Right ventricle myocardium superior (tissue), 1 donor: ENCODE measurements at regions not wholly inside any gene's neighbourhood (a gene's known extent, or its start where the extent isn't known, plus 50 kb on each side); places are given as distances from the start of the nearest gene placed in this dataset.
"Not testable (repeated sequence)": the region's sequence is repeated elsewhere in the genome, so short reads cannot be mapped to it uniquely, and the experiment has no call there.

ENCODE experiments used
- ATAC-seq: fragments of 200-7000 bp; cut with Tn5 transposase; one replicate; pipeline ENCODE4 v1.9.1; 2020; ENCODE audit warnings: mild to moderate bottlenecking; ENCODE audit not compliant: poor library complexity
- DNase-seq: peaks from one replicate; pipeline ENCODE4 v3.0.0-alpha.2; 2020
- intact Hi-C: fragments of 100-400 bp; cut with DNase I; formaldehyde crosslinking; loops from one replicate; pipeline ENCODE4 v1.11.2; 2022
- donor health status: DM: no; HTN: yes; CAD: no; lungs with severe emphysema.

DNA sequence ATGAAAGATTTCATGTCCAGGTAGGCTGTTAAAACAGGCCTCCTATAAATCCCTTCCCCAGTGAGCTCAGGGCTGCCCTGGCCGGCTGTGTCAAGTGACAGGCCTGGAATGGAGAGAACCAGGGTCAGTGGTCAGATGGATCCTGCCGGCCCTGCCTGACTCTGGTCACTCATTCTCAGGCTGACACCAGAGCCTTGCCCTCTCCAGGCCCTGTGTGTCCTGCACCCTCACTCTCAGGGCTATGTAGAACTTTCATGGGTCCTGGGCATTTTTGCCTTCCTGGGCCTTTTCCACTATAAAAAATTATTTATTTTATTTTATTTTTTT is 82.0 kb upstream of the RGPD5 start:
- ATAC-seq = no peak
- intact Hi-C loops = no loop called here
- no peak for DNase-seq

DNA sequence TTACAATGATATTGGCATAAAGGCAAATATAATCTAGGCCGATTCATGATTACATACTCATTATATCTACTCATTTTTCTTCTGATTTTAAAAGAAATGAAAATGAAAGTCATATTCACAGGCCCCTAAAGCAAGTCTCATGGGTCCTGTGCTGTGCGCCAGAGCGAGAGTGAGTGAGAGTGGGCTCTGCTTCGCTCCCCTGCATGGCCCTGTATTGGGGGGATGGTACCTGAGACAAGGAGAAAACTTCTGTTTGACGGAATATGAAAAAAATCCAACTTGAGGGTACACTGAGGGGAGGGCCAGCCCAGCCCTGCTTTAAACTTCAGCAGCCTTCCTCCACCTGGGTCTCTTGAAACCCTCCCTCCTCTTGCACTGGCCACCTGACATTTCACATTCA is 81.4 kb upstream of the RGPD5 start:
- intact Hi-C loops = no loop called here
- ATAC-seq (no peak), DNase-seq (no peak)

DNA sequence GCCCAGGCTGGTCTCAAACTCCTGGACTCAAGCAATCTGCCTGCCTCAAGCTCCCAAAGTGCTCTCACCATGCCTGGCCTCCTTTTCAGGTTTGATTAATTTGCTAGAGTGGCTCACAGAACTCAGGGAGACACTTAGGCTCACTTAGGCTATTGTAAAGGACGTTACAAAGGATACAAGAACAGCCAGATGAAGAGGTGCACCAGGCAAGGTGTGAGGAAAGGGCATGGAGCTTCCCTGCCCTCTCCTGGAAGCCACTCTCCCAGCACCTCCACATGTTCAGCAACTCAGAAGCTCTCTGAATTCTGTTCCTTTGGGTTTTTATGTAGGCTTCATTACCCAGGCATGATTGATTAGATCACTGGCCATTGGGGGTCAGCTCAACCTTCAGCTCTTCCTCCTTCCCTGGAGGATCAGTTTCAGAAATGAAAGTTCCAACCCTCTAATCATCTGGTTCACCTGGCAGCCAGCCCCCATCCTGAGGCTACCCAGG is 78.7 kb upstream of the RGPD5 start:
- ATAC-seq (peak; percentile 90), DNase-seq (peak; percentile 47)
- intact Hi-C loops = loop anchor here (5.0 kb wide), 1 partner anchor 168 kb away; no protein-coding TSS in a partner anchor

DNA sequence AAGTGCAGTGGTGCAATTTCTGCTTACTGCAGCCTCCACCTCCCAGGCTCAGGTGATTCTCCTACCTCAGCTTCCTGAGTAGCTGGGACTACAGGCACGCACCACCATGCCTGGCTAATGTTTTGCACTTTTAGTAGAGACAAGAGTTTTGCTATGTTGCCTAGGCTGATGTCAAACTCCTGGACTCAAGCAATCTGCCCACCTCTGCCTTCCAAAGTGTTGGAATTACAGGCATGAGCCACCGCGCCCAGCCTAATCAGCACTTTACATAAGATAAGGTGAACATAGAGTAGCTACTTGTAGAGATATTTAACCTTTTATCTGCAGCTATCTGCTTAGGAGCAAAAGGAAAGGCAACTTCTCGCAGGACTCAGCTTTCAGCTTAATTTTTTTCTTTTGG is 77.5 kb upstream of the RGPD5 start:
- DNase-seq, ATAC-seq: not testable (repeated sequence)
- intact Hi-C loops = loop anchor here (5.0 kb wide), 1 partner anchor 169 kb away; no protein-coding TSS in a partner anchor

DNA sequence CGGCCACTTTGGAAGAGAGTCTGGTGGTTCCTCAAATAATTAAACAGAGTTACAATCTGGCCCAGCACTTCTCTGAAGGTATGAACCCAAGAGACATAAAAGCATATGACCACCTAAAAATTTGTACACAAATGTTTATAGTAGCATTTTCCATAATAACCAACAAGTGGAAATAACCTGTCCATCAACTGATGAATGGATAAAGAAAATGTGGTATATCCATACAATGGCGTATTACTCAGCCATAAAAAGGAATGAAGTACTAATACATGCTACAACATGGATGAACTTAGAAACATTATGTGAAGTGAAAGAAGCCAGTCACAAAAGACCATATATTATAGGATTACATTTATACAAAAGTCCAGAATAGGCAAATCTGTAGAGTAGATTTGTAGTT is 76.0 kb upstream of the RGPD5 start:
- intact Hi-C loops = loop anchor here (5.0 kb wide), 1 partner anchor 171 kb away; no protein-coding TSS in a partner anchor

DNA sequence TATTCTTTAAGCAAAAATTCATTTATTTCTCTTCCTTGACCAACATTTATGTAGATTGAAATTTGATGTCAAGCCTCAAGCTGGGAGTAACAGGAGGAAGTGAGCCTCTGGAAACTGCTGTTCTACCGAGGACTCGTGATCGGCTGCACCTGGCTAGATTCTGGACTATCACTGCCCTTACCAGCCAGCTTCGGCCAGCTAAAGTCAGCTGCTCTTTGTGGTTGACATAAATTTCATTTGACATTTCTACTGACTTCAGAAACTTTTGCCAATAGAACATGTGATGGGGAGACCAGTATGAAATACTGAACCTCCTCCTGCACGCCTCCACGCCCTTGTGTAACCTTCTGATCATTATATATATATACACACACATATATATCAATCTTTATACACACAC is 74.2 kb upstream of the RGPD5 start:
- no peak for DNase-seq
- ATAC-seq = no peak
- intact Hi-C loops = loop anchor here (5.0 kb wide), 1 partner anchor 173 kb away; no protein-coding TSS in a partner anchor

More for the DNA sequence above, 76.0 kb upstream of the RGPD5 start:
- ATAC-seq = no peak
- no peak for DNase-seq

DNA sequence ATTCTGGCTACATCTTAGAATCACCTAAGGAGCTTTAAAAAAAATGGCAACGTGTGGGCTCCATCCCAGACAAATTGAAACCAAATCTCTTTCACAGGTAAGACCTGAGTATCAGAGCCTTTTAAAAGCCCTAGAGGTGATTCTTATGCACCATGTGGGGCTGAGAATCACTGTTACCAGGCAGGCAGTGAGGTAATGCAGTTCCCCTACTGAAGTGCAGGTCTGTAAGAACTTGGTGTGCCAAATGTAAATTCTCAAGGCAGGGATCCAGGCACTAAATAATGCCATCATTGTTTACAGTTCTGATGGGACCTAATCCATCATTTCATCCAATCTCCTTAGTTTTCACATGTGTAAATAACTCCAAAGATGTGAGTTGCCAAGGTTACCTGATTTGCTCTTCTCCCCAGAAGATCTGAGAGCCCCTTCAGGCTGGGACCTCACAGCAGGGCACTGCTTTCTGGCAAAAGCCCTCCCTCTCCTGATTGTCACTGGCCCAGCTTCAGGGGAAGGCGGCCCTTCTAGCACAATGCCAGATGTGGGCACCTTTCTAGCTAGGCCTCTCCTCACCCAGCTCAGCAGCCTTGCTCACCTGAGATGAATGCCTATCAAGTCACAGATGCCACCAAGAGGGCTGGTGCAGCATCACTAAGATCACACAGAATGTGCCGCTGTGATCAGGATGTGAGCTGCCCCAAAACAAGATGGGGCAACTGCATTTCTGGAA is 73.6 kb upstream of the RGPD5 start:
- DNase-seq = no peak
- no peak for ATAC-seq
- intact Hi-C loops = no loop called here

DNA sequence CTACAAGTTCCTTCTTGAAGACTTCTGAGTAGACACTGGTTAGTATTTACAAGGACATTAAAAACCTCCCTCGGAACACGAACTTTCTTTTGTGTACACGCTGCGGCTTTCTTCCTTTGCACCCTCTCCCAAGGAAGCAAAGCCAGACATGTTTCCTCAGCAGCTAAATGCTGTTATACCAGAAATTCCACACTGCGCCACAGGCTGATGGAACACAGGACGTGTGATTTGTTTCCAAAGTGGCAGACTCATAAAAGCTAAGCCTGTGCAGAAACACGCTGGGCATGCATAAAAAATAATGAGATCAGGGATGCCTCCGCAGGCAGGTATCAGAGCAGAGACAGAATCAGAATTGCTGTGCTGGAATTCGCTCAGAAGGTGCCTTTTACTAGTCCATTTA is 73.0 kb upstream of the RGPD5 start:
- no peak for DNase-seq
- ATAC-seq = no peak
- intact Hi-C loops = no loop called here

DNA sequence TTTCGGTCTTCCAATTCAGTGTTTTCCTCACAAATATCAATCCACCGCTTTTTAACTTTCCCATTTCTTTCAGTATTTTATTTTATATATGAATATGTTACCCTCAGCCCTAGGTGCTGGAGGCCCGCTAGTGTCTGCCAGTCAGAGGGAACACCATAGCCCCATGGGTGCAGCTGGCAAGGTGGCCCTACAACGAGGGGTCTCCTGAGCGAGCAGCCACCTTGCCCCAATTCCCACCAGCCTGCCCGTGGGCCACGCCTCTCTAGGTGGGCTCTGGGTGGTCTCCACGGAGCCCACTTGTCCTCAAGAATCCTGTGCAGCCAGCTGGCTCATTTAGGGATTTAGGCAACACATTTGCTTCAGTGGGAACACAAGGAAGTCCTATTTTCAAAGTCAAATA is 72.5 kb upstream of the RGPD5 start:
- ATAC-seq (no peak), DNase-seq (no peak)
- intact Hi-C loops = no loop called here

DNA sequence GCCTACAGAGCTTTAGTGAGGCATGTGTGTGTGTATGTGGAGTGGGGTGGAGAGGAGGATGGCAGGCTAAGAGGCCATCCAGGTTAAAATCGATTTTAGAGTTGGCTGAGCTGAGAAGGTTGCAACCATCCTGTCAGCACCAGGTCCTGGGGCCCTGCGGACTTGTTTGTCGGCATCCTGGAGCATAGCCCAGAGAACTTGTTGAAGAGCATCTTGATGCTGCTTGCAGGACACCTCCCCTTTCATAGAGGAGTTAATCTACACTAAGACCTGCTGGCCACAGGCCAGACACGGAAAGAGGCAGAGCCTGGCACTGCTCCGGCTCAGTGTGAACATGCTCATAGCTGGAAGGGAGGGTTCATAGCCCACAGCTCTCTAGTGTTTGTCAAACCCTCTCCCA is 72.1 kb upstream of the RGPD5 start:
- DNase-seq = peak; percentile 69
- ATAC-seq = peak; percentile 92
- intact Hi-C loops = no loop called here

DNA sequence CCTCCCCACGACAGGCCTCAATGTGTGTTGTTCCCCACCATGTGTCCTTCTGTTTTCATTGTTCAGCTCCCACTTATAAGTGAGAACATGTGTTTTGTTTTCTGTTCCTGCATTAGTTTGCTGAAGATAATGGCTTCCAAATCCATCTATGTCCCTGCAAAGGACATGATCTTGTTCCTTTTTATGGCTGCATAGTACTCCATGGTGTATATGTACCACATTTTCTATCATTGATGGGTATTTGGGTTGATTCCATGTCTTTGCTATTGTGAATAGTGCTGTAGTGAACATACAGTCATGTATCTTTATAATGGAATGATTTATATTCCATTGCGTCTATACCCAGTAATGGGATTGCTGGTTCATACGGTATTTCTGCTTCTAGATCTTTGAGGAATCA is 71.5 kb upstream of the RGPD5 start:
- intact Hi-C loops, ATAC-seq, DNase-seq: not testable (repeated sequence)

DNA sequence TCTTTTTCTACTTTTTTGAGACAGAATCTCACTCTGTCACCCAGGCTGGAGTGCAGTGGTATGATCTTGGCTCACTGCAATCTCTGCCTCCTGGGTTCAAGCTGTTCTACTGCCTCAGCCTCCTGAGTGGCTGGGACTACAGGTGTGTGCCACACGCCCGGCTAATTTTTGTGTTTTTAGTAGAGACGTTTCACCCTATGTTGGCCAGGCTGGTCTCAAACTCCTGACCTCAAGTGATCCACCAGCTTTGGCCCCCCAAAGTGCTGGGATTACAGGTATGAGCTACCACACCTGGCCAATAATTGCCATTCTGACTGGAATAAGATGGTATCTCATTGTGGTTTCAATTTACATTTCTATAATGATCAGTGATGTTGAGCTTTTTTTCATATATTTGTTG is 71.0 kb upstream of the RGPD5 start:
- ATAC-seq, intact Hi-C loops: not testable (repeated sequence)

DNA sequence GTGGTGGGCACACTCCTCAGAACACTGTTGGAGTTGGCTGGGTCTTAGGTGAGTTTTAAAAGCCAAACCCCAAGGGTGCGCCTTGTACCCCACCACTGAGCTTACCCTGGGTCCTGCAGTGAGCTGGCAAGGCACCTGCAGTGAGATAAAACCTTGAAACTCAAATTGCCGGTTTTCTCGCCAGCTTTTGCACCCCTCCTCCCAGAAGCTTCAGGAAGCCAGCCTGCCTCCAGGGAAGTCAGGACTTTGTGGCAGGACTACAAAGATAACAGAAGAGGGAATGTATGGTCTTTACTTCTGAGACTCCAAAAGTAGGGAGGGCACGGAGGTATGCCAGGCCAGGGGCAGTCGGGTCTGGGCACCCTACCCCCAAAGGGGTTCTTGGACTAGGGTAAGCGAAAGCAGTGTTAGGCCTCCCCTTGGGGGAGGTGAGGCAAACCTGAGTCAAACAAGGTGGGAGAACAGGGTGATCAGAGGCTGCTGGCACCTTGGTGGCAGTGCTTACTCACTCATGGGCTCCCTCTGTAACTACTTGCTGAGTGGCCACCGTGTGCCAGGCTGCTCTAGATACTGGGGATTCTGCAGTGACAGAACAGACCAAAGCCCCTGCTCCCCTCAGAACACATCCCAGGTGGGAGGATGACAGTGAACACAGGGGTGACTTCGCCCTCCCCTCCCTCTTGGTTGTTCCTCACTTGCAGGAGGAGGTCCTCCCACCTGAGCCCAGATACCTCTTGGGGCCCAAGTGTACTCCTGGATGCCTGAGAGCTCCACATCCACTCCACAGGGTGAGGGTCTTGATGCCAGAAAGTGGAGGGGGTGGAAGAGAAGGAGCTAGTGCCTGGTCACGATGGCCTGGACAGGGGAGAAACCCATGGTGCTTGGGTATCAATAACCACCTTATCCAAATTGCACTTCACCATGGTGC is 69.3 kb upstream of the RGPD5 start:
- intact Hi-C loops = no loop called here
- no peak for DNase-seq
- ATAC-seq = no peak

More for the DNA sequence above, 71.0 kb upstream of the RGPD5 start:
- DNase-seq = not testable (repeated sequence)

DNA sequence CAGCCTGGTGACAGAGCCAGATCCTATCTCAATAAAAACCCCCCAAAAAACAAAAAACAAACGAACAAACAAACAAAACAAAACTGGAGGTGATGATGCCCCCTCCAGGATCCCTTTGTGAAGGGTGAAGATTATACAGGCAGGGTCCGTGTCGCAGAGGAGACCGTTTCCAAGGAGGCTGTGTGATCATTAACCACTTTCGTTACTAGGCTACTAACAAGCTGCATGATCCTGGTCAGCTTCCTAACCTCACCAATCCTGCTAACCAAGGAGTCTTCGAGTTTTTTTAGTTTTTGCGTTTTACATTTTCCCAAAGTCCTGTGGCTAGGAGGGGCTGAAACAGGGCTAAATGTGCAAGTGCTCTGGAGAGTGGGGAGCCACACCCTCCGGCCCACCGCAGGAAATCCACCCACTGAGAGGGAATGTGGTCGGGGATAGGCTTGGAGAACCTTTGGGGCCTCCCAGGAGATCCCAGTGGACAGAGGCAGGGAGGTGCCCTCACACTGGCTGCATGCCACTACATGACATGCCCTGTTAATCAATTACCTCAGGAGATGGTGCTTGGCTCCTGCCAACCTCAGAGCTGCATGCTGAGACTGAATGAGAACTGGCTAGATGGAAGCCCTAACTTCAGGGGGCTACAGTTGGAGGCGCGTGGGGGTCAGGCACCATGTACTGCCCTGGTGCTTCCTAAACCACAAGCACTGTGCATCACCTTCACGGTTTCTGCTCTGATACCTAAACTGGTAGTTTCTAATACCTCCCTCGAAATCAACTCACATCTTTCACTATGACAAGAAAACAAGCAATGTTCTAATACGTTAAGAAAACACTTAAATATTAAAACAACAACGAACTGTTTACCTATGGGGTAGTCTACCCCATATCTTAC is 67.5 kb upstream of the RGPD5 start:
- no peak for ATAC-seq
- DNase-seq = no peak
- intact Hi-C loops = no loop called here

DNA sequence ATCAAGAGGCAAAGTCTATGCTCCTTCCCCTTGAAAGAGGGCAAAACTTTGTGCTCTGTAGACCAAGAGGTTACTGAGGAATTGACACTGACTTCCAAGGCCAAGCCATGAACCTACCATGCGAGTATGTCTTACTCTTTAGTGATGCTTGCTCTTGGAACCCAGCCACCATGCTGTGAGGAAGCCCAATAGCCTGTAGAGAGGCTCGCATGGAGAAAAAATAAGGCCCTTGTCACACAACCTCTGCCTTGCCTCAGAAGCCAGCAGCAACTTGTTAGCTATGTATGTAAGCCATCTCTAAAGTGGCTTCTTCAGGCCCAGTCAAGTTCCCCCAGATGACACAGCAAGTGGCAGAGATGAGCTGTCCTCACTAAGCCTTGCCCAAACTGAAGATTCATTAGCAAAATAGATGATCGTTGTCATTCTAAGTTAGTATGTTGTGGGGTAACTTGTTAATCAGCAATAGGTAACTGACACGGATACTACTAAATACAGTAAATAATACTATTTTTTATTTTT is 66.1 kb upstream of the RGPD5 start:
- intact Hi-C loops = no loop called here
- ATAC-seq = no peak
- DNase-seq = no peak

DNA sequence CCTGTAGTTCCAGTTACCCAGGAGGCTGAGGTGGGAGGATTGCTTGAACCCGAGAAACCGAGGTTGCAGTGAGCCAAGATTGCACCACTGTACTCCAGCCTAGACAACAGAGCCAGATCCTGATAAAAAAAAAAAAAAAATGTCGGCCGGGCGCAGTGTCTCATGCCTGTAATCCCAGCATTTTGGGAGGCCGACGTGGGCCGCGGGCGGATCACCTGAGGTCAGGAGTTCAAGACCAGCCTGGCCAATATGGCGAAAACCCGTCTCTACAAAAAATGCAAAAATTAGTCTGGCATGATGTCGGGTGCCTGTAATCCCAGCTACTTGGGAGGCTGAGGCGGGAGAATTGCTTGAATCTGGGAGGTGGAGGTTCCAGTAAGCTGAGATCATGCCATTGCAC is 60.4 kb upstream of the RGPD5 start:
- DNase-seq, ATAC-seq, intact Hi-C loops: not testable (repeated sequence)

DNA sequence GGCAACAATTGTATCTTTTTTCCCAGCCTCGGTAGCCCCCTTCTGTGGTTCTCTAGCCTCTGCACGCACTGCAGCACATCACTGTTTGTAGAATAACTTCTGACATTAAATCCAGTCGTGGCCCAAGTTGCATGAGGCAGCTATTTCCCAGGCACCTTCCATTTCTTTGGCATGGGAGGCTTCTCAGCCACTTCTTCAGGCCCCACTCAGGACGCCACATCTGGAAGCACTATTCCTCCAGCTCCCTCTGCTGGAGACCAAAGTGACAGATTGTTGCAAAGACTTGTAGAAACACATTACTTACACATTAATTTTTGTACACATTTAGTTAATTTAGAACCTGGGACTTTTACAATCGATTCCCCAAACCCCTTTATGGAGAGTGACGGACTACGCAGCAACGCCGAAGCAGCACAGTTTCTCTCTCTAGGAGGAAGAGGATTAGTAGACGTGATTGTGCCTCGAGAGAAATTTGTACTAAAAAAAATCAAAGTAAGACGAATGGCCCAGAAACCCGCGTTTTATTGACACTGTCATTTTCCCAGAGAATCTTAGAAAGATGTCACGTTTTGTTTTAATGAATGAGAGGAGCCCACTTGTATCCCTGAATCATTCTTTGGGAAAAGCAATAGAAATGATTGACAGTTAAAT is 57.8 kb upstream of the RGPD5 start:
- DNase-seq = no peak
- intact Hi-C loops = no loop called here
- peak; percentile 86 for ATAC-seq
